MCF 10A (cell line): ENCODE measurements at regions not wholly inside any gene's neighbourhood (a gene's known extent, or its start where the extent isn't known, plus 50 kb on each side); places are given as distances from the start of the nearest gene placed in this dataset.

Experiments used
- BruUV-seq: library from RNA; stranded (reverse); fragments of 400-500 nt; replicated peaks from 2 replicates; lab custom pipeline; 2021; lab: Mats Ljungman, UMichigan
- CTCF ChIA-PET: fragments of 300-600 bp; sonication (Branson Sonifier 250); formaldehyde crosslinking; extraction: SDS; loops from one replicate; lab custom pipeline; 2021; ENCODE audit warnings: antibody characterized with exemption, inconsistent platforms; lab: Yijun Ruan, JAX
- POLR2A ChIA-PET: fragments of 300-600, 350-650 bp; sonication (Branson Sonifier 250); formaldehyde crosslinking; extraction: SDS; loops from one replicate; lab custom pipeline; 2020; ENCODE audit warnings: antibody characterized with exemption, inconsistent platforms; lab: Yijun Ruan, JAX
- DNase-seq: peaks from one replicate; pipeline ENCODE4 v3.0.0-alpha.2; 2018; ENCODE audit not compliant: unreplicated experiment
- H3K27ac Mint-ChIP-seq: one replicate; pipeline ENCODE4 v1.8.0; 2022; ENCODE audit warnings: mild to moderate bottlenecking, low read depth, mixed read lengths; ENCODE audit not compliant: unreplicated experiment
- H3K27me3 Mint-ChIP-seq: one replicate; pipeline ENCODE4 v1.8.0; 2022; ENCODE audit warnings: mixed read lengths; ENCODE audit not compliant: insufficient read depth, unreplicated experiment
- H3K36me3 Mint-ChIP-seq: one replicate; pipeline ENCODE4 v1.8.0; 2022; ENCODE audit warnings: mild to moderate bottlenecking, moderate library complexity, mixed read lengths; ENCODE audit not compliant: insufficient read depth, unreplicated experiment
- H3K4me1 Mint-ChIP-seq: one replicate; pipeline ENCODE4 v1.8.0; 2022; ENCODE audit warnings: mixed read lengths; ENCODE audit not compliant: insufficient read depth, unreplicated experiment
- H3K4me3 Mint-ChIP-seq: one replicate; pipeline ENCODE4 v1.8.0; 2022; ENCODE audit warnings: mild to moderate bottlenecking, moderate library complexity, mixed read lengths; ENCODE audit not compliant: unreplicated experiment
- H3K9me3 Mint-ChIP-seq: one replicate; pipeline ENCODE4 v1.8.0; 2022; ENCODE audit warnings: mixed read lengths; ENCODE audit not compliant: unreplicated experiment
- CTCF ChIP-seq: fragments of 200-600 bp; IDR thresholded peaks from one replicate; pipeline ENCODE4 v1.8.0; 2022; ENCODE audit warnings: antibody characterized with exemption, mild to moderate bottlenecking; ENCODE audit not compliant: unreplicated experiment
- intact Hi-C: fragments of 100-400 bp; cut with micrococcal nuclease; formaldehyde crosslinking; loops from 2 replicates; pipeline ENCODE4 v1.14.1; 2022

- BruUV-seq, result no TSS peak
- CTCF ChIA-PET, result interaction anchor here (0.7 to 1.6 kb wide), 2 partner anchors 9 to 788 kb away, joined by 3 to 4 read pairs; no protein-coding TSS in a partner anchor
- Mint-ChIP-seq H3K4me1 (no peaks in the 10 kb centered on the region), H3K36me3 (no peaks in the 10 kb centered on the region), H3K9me3 (no peaks in the 10 kb centered on the region), H3K4me3 (no peak overlapping the region), H3K27me3 (peaks cover 16% of the 10 kb centered on the region), H3K27ac (no peak overlapping the region)
- intact Hi-C loops, result no loop called here
- DNase-seq, result no peak
- POLR2A ChIA-PET, result no interaction called here
- no peak for TF ChIP-seq CTCF
Measured at GRCh38 chr5:91730026-91730425, 346.9 kb upstream of the ARRDC3 start.

GRCh38 chr5:91727463-91727862 is 344.3 kb upstream of the ARRDC3 start:
- intact Hi-C loops, result loop anchor here (5.0 kb wide), 1 partner anchor 45 kb away; no protein-coding TSS in a partner anchor
- Mint-ChIP-seq H3K9me3 (no peaks in the 10 kb centered on the region), H3K36me3 (no peaks in the 10 kb centered on the region), H3K4me3 (no peak overlapping the region), H3K27me3 (peaks cover 12% of the 10 kb centered on the region), H3K4me1 (no peaks in the 10 kb centered on the region), H3K27ac (no peak overlapping the region)
- CTCF ChIA-PET, result no interaction called here
- TF ChIP-seq CTCF, result no peak
- no TSS peak for BruUV-seq
- DNase-seq, result no peak
- POLR2A ChIA-PET, result no interaction called here

GRCh38 chr5:91722736-91723467 is 339.8 kb upstream of the ARRDC3 start:
- intact Hi-C loops, result no loop called here
- CTCF ChIA-PET, result no interaction called here
- POLR2A ChIA-PET, result no interaction called here
- no TSS peak for BruUV-seq
- Mint-ChIP-seq H3K4me3 (no peak overlapping the region), H3K9me3 (no peaks in the 10 kb centered on the region), H3K27me3 (peaks cover 7% of the 10 kb centered on the region), H3K4me1 (no peaks in the 10 kb centered on the region), H3K36me3 (no peaks in the 10 kb centered on the region), H3K27ac (no peak overlapping the region)
- DNase-seq, result no peak
- no peak for TF ChIP-seq CTCF

GRCh38 chr5:91712718-91713117 is 329.6 kb upstream of the ARRDC3 start:
- DNase-seq, result no peak
- no peaks in the 10 kb centered on the region for H3K4me1 Mint-ChIP-seq
- H3K9me3 Mint-ChIP-seq, result no peaks in the 10 kb centered on the region
- no peak overlapping the region for H3K4me3 Mint-ChIP-seq
- intact Hi-C loops, result no loop called here
- no peak for TF ChIP-seq CTCF
- no peak overlapping the region for H3K27ac Mint-ChIP-seq
- ChIA-PET CTCF (no interaction called here), POLR2A (no interaction called here)
- no peaks in the 10 kb centered on the region for H3K36me3 Mint-ChIP-seq
- BruUV-seq, result no TSS peak
- H3K27me3 Mint-ChIP-seq, result peaks cover 28% of the 10 kb centered on the region
